WERI-Rb-1 (cell line): ENCODE measurements at regions not wholly inside any gene's neighbourhood (a gene's known extent, or its start where the extent isn't known, plus 50 kb on each side); places are given as distances from the start of the nearest gene placed in this dataset.

Experiments used
- DNase-seq: peaks from one replicate; pipeline ENCODE4 v3.0.0-alpha.2; 2020
- H3K27ac ChIP-seq: fragments of 250-450 bp; sonication (Bioruptor Pico); 2 replicates; pipeline ENCODE4 v1.5.1; 2020; ENCODE audit warnings: mild to moderate bottlenecking, moderate library complexity
- H3K27me3 ChIP-seq: fragments of 250-450 bp; sonication (Bioruptor Pico); 2 replicates; pipeline ENCODE4 v1.5.1; 2021; ENCODE audit warnings: mild to moderate bottlenecking, low read depth, moderate library complexity; ENCODE audit not compliant: insufficient read depth, severe bottlenecking
- H3K36me3 ChIP-seq: fragments of 250-450 bp; sonication (Bioruptor Pico); 2 replicates; pipeline ENCODE4 v1.5.1; 2020; ENCODE audit warnings: mild to moderate bottlenecking, moderate library complexity
- H3K4me3 ChIP-seq: 2 replicates; pipeline ENCODE4 v1.5.1; 2011; ENCODE audit warnings: low read depth, mild to moderate bottlenecking, control low read depth, low read length
- H3K9me3 ChIP-seq: fragments of 250-450 bp; sonication (Bioruptor Pico); 2 replicates; pipeline ENCODE4 v1.5.1; 2021; ENCODE audit warnings: mild to moderate bottlenecking, moderate library complexity; ENCODE audit not compliant: severe bottlenecking
- CTCF ChIP-seq: IDR thresholded peaks from 2 replicates; pipeline ENCODE4 v1.5.1; 2011; ENCODE audit warnings: low read depth, mild to moderate bottlenecking, control low read depth, inconsistent platforms, low read length

GRCh38 chr5:112065781-112066180, 308.8 kb upstream of the NREP start:
- TF ChIP-seq CTCF = no peak
- no peak for DNase-seq
- no peaks in the 10 kb centered on the region for H3K9me3 ChIP-seq

DNA sequence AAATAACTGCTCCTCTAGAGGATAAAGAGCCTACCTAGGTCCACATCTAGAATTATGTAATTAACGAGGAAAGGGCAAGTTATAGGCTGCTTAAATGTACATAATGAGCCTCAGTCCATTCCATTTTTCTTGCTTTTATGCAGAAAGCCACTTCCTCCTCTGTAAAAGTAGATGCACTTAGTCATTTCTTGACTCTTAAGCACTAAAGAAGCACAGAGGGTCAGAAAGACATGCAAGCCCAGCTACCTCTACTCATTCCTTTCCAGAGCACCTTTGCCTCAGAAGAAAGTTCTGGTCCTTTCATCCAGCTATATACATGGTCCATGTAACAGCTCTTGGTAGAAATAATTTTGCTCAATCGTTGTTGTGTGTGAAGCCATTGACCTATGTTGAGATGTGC, 308.0 kb upstream of the NREP start:
- Histone ChIP-seq H3K36me3 (no peaks in the 10 kb centered on the region), H3K9me3 (no peaks in the 10 kb centered on the region), H3K27me3 (no peaks in the 10 kb centered on the region), H3K27ac (no peak overlapping the region), H3K4me3 (no peak overlapping the region)
- no peak for DNase-seq
- TF ChIP-seq CTCF = no peak

More at GRCh38 chr5:112065781-112066180, 308.8 kb upstream of the NREP start:
- H3K4me3 ChIP-seq = no peak overlapping the region
- H3K36me3 ChIP-seq = no peaks in the 10 kb centered on the region
- H3K27me3 ChIP-seq = no peaks in the 10 kb centered on the region
- no peak overlapping the region for H3K27ac ChIP-seq

DNA sequence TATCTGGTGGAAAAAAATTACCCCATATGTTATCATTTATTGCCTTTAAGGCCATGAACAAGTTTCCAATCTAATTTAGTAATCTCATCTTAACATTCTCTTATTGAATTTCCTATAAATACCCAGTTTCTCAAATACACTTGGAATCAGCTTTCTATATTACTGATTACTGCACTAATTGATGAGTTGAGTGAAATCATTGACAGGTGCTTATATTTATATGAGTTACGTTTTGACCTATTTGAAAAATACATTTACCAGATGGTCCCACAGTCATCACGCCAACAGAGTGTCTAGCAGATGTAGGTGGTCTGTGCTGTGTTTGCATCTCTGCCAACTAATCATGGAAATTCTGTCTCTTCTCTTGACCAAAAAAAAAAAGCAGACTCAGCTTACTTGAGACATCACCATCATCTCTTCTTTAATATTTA, 307.3 kb upstream of the NREP start:
- Histone ChIP-seq H3K27ac (no peak overlapping the region), H3K27me3 (no peaks in the 10 kb centered on the region), H3K9me3 (no peaks in the 10 kb centered on the region), H3K36me3 (no peaks in the 10 kb centered on the region), H3K4me3 (no peak overlapping the region)
- no peak for DNase-seq
- no peak for TF ChIP-seq CTCF

GRCh38 chr5:112063856-112064255, 306.9 kb upstream of the NREP start:
- DNase-seq = no peak
- Histone ChIP-seq H3K27me3 (no peaks in the 10 kb centered on the region), H3K4me3 (no peak overlapping the region), H3K36me3 (no peaks in the 10 kb centered on the region), H3K27ac (no peak overlapping the region), H3K9me3 (no peaks in the 10 kb centered on the region)
- TF ChIP-seq CTCF = no peak

DNA sequence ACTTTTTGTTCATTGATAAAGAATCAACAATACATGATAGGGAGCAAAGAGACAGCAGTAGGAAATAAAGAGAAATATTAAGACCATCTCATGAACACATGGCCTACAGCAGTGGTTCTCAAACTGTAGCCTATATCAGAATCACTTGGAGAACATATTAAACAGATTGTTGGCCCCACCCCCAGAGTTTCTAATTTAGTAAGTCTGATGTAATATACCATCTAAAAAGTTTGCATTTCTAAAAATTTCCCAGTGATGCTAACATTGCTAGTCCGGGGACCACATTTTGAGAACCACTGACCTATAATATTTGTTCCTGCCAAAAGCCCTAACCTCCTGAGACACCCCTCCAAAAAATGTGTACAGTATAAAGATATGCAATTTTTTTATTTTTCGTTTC, 306.2 kb upstream of the NREP start:
- Histone ChIP-seq H3K36me3 (no peaks in the 10 kb centered on the region), H3K27me3 (no peaks in the 10 kb centered on the region), H3K27ac (no peak overlapping the region), H3K9me3 (no peaks in the 10 kb centered on the region), H3K4me3 (no peak overlapping the region)
- no peak for DNase-seq
- no peak for TF ChIP-seq CTCF

GRCh38 chr5:112062181-112062580, 305.2 kb upstream of the NREP start:
- Histone ChIP-seq H3K27me3 (no peaks in the 10 kb centered on the region), H3K4me3 (no peak overlapping the region), H3K36me3 (no peaks in the 10 kb centered on the region), H3K27ac (no peak overlapping the region), H3K9me3 (peaks cover 4% of the 10 kb centered on the region)
- DNase-seq = no peak
- no peak for TF ChIP-seq CTCF
